NCI-H1436 (cell line): ENCODE measurements at regions not wholly inside any gene's neighbourhood (a gene's known extent, or its start where the extent isn't known, plus 50 kb on each side); places are given as distances from the start of the nearest gene placed in this dataset.
"Not testable (repeated sequence)": the region's sequence is repeated elsewhere in the genome, so short reads cannot be mapped to it uniquely, and the experiment has no call there.

ENCODE experiments used
- DNase-seq: peaks from one replicate; lab custom pipeline; 2025; lab: John Stamatoyannopoulos, UW

DNA sequence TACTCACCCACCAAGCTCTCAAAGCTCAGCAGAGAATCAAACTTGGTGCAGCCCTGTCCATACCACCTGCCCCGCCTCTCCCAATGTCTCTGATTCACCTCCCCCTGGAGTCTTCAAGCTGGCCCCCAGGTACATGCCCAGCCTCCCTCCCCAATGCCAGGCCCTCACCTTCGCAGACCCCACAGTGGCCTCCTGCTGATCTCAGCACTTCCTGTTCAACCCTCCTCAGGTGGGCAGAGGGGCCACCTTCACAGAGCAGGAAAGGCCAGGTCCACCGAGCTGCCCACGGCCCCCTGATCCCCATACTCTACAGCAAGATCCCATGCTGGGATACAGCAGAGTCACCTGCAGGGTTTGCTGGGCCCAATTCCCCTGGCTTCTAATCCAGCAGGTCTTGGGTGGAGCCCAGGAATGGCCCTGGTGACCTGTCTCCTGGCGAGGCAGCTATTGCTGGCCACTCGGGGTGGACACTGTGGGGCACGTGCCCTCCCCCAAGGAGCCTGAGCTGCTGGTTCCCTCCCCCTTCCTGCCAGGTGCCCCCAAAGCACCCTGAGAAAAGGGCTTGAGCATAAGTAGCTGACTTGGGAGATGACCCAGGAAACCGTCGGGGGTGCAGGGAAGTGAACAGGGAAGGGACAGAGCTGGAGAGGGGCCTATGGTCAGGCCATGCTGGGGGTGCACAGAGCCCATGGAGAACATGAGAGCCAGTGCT, 150.7 kb downstream of the BRD1 start:
- DNase-seq: no peak

DNA sequence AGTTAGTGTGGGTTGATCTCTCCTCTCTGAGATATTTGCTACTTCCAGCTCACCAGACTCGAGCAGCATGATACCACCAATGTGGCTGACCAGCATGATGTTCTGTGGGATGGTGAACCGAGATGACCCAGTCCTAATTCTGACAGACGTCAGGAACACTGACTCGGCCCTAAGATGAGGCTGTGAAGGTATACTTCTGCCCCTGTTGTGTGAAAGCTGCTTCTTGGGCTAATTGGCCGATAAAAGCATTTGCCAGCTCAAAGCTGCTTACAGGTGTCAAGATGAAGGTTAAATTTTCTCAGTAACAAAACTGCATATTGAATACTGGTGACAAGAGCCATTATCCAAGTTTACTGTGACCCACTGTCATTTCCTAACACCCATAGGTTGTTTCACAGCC, 151.4 kb downstream of the BRD1 start:
- no peak for DNase-seq

GRCh38 chr22:49674479-49675050, 153.1 kb downstream of the BRD1 start:
- DNase-seq: no peak

GRCh38 chr22:49673048-49673447, 154.6 kb downstream of the BRD1 start:
- no peak for DNase-seq

DNA sequence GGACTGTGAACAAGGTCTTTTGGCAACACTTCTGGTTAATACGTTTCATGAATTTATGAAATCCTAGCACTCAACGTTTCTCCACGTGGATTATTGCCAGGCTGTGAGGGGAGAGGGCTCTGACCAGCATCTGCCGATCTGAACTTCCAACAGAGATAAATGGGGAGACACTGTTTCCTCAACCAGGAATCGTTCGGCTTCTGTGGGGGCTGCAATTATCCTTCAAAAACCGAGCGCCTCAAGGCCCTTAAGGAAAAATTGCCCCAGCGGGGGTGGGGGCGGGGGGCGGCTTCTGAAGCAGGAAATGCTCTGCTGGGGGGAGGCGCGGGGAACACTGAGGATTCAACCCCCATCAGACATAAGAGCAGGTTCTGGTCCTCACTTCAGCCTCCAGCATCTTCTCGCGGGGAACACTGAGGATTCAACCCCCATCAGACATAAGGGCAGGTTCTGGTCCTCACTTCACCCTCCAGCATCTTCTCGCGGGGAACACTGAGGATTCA, 155.6 kb downstream of the BRD1 start:
- no peak for DNase-seq

DNA sequence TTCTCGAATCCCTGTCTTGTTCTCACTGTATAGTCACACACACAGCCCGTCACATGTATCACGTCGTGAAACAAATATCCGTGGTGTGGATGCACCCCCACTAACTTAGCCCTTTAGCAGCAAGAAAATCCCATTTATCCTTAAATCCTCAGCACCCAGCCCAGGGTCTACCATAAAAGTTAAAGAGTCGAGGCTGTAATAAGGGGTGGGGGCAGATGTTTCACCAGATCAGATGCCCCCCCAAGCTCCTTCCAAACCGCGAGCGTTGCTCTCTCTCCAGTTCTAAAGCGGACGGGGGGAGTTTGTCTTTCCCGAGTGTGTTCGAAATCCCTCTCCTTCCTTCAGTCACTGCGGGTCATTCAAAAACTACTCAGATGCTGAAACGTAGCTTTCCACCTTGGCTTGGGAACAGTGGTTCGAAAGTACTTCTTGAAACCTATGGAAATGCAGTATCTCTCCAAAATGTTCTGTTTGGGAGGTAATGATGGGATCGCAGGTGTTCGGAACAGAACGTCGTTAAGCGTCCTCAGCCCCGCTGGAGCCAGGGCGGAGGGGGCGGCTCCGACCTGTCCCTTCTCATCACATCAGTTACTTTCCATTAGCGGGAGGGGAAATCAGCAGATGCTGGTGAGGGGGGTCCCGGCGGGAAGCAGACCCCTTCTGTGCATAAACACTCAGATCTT, 156.2 kb downstream of the BRD1 start:
- DNase-seq: no peak

DNA sequence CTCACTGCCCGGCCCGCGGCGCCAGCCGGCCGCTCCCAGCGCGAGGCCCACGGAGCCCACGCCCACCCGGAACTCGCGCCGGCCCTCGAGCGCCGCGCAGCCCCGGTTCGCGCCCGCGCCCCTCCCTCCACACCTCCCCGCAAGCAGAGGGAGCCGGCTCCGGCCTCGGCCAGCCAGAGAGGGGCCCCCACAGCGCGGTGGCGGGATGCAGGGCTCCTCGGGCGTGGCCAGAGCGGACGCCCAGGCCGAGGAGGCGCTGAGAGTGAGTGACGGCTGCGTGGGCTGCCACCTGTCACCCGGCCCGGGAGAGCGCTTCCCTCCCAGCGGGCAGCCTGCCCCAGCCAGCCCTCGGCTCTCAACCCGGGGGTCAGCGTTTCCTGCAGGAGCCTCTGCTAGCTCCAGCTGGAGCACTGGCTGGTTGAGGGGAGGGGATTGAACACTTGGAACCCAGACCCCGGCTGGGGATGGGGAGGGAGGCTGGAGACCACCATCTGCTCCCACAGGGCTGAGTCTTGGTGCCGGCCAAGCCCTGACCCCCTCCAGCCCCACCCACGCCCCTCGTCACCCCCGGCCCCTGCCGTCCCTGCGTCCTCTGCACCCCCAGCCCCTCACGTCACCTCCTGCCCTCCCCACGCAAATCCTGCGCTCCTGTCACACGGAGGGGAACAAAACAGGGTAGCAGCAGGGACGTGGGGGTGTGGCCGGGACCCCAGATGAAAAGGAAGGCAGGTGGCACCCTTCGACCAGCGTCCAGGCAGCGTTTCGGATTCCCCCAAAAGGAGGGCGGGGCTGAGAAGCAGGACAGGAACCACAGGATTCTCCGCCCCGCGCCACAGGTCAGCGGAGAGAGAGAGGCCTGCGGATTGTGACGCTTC, 157.0 kb downstream of the BRD1 start:
- no peak for DNase-seq

GRCh38 chr22:49669969-49670455, 157.7 kb downstream of the BRD1 start:
- not testable (repeated sequence) for DNase-seq

DNA sequence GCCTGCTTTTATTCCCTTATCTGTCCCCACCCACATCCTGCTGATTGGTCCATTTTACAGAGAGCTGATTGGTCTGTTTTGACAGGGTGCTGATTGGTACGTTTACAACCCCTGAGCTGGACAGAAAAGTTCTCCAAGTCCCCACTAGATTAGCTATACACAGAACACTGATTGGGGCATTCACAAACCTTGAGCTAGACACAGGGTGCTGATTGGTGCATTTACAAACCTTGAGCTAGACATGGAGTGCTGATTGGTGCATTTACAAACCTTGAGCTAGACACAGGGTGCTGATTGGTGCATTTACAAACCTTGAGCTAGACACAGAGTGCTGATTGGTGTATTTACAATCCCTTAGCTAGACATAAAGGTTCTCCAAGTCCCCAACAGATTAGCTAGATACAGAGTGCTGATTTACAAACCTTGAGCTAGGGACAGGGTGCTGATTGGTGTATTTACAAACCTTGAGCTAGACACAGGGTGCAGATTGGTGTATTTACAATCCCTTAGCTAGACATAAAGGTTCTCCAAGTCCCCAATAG, 158.2 kb downstream of the BRD1 start:
- DNase-seq: not testable (repeated sequence)

GRCh38 chr22:49668402-49668801, 159.3 kb downstream of the BRD1 start:
- no peak for DNase-seq

GRCh38 chr22:49667236-49667635, 160.4 kb downstream of the BRD1 start:
- DNase-seq: no peak

DNA sequence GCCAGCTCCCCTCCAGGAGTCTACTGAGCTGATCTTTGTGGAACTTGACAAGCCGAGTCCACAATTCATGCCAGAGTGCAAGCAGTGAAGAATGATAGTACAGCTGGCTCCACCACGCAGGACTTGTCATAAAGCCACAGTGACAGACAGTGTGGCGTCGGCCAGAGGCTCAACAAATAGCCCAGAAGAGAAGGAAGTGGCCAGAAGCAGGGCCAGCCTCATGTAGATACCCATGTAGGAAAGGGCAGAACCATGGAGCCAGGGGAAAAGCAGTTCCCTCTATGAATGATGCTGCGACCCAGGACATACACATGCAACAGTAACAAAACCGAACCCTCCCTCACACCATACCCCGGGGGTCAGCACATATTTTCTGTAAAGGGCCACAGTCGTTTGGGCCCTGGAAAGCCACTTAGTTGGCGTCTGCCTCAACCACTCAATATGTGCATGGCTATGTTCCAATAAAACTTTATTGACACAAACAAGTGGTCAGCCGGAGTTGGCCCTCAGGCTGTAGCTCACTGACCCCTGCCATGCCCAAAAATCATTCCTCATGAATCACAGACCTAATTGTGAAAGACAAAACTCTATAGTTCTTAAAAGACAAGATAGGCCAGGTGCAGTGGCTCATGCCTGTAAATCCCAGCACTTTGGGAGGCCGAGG, 161.4 kb downstream of the BRD1 start:
- no peak for DNase-seq

DNA sequence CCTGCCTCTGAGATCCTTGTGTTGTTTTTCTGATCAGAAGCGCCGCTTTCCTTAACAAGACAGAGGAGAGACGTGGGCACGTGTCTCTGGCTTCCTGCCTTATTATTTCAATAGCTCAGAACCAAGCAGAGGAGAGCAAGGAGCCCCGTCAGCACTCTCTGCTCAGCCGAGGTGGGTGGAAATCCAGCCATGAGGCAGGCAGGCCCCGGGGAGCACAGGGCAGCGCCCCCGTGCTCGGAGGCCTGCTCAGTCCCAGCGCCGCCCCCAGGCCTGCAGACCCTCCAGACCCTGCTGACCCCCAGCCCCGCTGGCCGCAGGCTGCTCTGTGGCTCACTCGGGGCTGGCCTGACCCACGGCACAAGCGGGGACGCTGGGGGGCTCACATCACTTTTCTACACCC, 162.8 kb downstream of the BRD1 start:
- no peak for DNase-seq

DNA sequence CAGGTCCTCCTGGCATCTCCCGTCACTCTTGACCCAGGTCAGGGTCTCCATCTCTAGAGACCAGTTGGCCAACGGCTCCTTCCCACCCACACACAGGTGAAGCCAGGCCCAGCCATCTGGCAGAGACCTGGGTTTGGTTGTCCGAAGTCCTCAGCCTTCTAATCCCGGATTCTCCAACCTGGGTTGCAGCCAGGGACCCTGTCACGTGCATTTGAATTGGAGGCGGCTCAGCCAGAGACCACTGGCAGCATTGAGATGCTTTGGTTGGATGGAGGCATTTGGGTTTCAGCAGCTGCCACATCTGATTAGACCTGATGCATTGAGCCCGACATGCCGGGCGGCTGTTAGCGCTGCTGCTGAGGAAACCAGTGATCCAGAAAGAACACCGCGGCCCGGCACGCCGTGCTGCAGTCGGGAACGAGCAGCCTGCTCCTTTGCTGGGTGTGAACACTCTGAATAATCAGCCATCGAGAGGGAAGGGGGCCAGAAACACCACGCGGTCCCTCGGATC, 163.2 kb downstream of the BRD1 start:
- DNase-seq: no peak

DNA sequence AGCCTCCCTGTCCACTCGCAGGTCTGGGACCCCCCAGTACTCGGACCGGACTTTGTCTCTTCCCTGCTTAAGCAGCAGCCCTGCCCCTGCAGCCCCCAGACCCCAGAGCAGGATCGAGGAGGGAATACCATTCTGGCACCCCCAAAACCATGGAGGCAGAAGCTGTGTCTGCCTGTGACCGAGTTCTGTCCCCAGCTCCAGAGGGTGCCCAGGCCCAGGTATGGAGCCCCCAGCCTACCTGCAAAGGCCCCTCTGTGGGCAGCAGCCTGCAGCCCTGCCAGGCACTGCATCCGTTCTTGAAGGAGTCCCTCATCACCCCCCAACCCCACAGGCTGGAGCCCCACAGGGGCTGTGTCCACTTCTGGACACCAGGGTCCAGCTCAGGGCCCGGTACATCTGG, 163.8 kb downstream of the BRD1 start:
- DNase-seq: no peak

GRCh38 chr22:49663311-49663711, 164.4 kb downstream of the BRD1 start:
- no peak for DNase-seq

DNA sequence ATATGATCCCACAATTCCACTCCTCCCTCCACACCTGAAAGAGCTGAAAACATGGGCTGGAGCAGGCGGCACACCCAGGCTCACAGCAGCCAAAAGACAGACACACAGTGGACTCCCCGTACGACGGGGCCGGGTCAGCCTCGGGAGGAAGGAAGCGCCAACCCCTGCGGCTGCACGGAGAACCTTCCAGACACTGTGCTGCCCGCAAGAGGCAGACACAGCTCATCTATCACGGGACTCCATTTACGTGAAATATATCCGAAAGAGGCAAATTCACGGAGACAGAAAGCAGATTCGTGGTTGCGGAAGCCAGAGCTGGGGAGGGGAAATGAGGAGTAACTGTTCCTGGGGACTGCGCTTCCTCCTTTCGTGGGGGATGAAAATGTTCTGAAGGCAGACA, 165.0 kb downstream of the BRD1 start:
- DNase-seq: no peak

DNA sequence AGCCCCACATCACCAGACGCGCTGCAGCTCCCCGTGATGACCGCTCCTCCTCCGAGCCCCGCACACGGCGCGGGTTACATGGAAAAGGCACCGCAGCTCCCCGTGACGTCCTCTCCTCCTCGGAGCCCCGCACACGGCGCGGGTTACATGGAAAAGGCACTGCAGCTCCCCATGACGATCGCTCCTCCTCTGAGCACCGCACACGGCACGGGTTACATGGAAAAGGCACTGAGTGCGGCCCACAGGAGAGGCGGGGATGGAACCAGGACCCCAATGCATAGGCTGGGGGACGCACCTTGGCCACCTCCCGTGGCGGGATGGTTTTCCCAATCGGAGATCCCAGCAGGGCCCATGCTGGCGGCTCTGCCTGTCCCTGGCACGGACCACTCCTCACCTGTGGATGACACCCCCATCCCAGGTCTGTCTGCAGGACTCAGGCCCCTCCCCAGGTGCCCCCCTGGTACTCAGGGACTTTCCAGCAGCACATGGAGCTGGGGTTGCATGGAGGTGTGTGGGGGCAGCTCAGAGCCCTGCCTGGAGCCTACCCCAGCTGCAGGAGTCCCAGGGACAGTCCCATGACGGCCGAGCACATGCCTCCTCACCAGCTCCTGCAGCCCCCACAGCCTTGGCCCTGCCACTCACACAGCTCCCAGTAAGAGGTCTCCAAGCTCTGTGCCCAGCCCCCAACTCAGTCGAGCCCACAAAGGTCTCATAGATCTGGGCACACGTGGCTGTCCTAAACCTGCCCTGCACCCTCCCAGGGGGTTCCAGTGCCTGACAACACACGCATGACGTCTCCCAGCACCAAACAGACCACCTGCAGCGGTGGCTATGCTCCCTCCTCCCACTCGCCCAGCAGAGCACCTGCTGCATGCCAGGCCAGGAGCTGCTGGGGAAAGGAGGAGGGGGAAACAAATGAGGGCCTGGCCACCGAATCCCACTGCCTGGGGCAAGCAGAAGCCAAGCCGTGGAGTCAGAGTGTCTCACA, 166.6 kb downstream of the BRD1 start:
- peak; percentile 50 for DNase-seq

GRCh38 chr22:49660321-49660720, 167.4 kb downstream of the BRD1 start:
- DNase-seq: no peak

DNA sequence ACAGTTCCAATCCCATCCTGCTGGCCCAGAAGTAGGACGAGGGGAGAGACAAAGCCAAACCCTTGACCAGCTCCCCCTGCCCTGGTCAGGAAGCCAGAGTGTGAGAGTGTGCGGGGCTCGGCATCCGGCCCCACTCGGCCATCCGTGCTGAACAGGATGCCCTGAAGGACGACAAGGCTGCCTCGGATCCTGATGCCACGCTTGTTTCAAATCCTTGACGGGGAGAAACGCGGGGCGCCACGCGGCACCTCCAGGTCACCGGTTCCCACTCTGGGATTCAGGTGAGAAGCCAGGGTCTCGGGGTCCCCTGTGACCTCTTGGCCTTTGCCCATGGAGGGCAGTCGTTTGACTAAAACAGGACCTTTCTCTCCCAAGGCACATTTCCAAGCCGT, 167.8 kb downstream of the BRD1 start:
- no peak for DNase-seq
